NB4 (cell line): ENCODE measurements at regions not wholly inside any gene's neighbourhood (a gene's known extent, or its start where the extent isn't known, plus 50 kb on each side); places are given as distances from the start of the nearest gene placed in this dataset.

Experiments
- CTCF ChIP-seq: IDR thresholded peaks from one replicate; pipeline ENCODE4 v1.5.1; 2012; ENCODE audit warnings: low read depth, low read length
- MYC ChIP-seq: IDR thresholded peaks from 2 replicates; pipeline ENCODE4 v1.6.1; 2011; ENCODE audit warnings: low read depth, low read length

DNA sequence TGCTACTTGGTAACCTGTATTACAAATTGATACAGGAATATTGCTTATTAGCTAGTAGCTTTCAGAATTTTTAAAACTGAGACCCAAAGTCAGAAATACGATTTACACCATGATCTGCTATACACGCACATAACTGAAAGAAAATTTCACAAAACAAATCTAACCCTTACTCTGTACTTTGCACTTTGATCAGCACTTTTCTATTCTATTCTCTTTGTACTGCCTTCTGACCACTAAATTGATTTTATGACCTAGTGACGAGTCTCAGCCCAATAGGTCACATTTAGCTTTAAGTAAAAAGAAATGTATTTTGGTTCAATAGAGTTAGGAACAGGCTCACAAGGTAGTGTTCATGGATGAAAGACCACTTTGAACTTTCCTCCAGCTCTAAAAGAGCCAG lies 252.5 kb downstream of the TBX18 start:
- TF ChIP-seq CTCF = no peak
- TF ChIP-seq MYC = no peak
